ENCODE measurements at regions not wholly inside any gene's neighbourhood (a gene's known extent, or its start where the extent isn't known, plus 50 kb on each side); places are given as distances from the start of the nearest gene placed in this dataset.

- Mint-ChIP-seq H3K4me1 (ENCODE audit: low read depth, unreplicated experiment) (no peaks in the 10 kb centered on the region), H3K27ac (ENCODE audit: unreplicated experiment) (no peak overlapping the region), H3K9me3 (ENCODE audit: unreplicated experiment) (no peaks in the 10 kb centered on the region), H3K36me3 (ENCODE audit: insufficient read depth, unreplicated experiment) (no peaks in the 10 kb centered on the region), H3K4me3 (ENCODE audit: unreplicated experiment) (no peak overlapping the region), H3K27me3 (ENCODE audit: insufficient read depth, unreplicated experiment) (no peaks in the 10 kb centered on the region)
- CTCF ChIA-PET, result no interaction called here
- no TSS peak for BruUV-seq (replicated peaks)
- intact Hi-C loops (cut with micrococcal nuclease; ENCODE audit: unreplicated experiment), result no loop called here
- TF ChIP-seq CTCF (IDR thresholded peaks at IDR 0.05; ENCODE audit: insufficient read depth in 1 of 2, low read depth in 1 of 2, low read length in 1 of 2, severe bottlenecking in 1 of 2, unreplicated experiment in 1 of 2), result no peak
- Histone ChIP-seq H3K9me3 (peaks cover 8% of the 10 kb centered on the region; the same call in 1 of the 2 replicates), H3K4me1 (no peaks in the 10 kb centered on the region), H3K4me3 (ENCODE audit: low read depth, low read length) (no peak overlapping the region), H3K36me3 (ENCODE audit: control insufficient read depth, insufficient read depth, low read length) (no peaks in the 10 kb centered on the region), H3K27me3 (replicated peaks; ENCODE audit: control insufficient read depth, insufficient read depth, low read length) (no peaks in the 10 kb centered on the region)
- DNase-seq, result no peak
- POLR2A ChIA-PET, result no interaction called here
Measured at GRCh38 chr6:138716013-138716412, 57.6 kb upstream of the CCDC28A start.

- Mint-ChIP-seq H3K27me3 (ENCODE audit: insufficient read depth, unreplicated experiment) (no peaks in the 10 kb centered on the region), H3K27ac (ENCODE audit: unreplicated experiment) (no peak overlapping the region), H3K9me3 (ENCODE audit: unreplicated experiment) (no peaks in the 10 kb centered on the region), H3K4me1 (ENCODE audit: low read depth, unreplicated experiment) (no peaks in the 10 kb centered on the region), H3K4me3 (ENCODE audit: unreplicated experiment) (no peak overlapping the region), H3K36me3 (ENCODE audit: insufficient read depth, unreplicated experiment) (no peaks in the 10 kb centered on the region)
- no peak overlapping the region for H3K4me3 ChIP-seq (ENCODE audit: low read depth, low read length)
- no peaks in the 10 kb centered on the region for H3K4me1 ChIP-seq
- no peaks in the 10 kb centered on the region for H3K36me3 ChIP-seq (ENCODE audit: control insufficient read depth, insufficient read depth, low read length)
- no TSS peak for BruUV-seq (replicated peaks)
- no peak for TF ChIP-seq CTCF (IDR thresholded peaks at IDR 0.05; ENCODE audit: insufficient read depth in 1 of 2, low read depth in 1 of 2, low read length in 1 of 2, severe bottlenecking in 1 of 2, unreplicated experiment in 1 of 2)
- no peak for DNase-seq
- no peaks in the 10 kb centered on the region for H3K27me3 ChIP-seq (replicated peaks; ENCODE audit: control insufficient read depth, insufficient read depth, low read length)
- intact Hi-C loops (cut with micrococcal nuclease; ENCODE audit: unreplicated experiment), result no loop called here
- CTCF ChIA-PET, result no interaction called here
- H3K9me3 ChIP-seq, result peaks cover 8% of the 10 kb centered on the region; the same call in 1 of the 2 replicates
- POLR2A ChIA-PET, result no interaction called here
Measured at GRCh38 chr6:138716971-138717665, 56.5 kb upstream of the CCDC28A start.

- peaks cover 14% of the 10 kb centered on the region for H3K4me1 ChIP-seq
- H3K27me3 Mint-ChIP-seq (ENCODE audit: insufficient read depth, unreplicated experiment), result no peaks in the 10 kb centered on the region
- peaks cover 6% of the 10 kb centered on the region for H3K4me1 Mint-ChIP-seq (ENCODE audit: low read depth, unreplicated experiment)
- H3K4me3 Mint-ChIP-seq (ENCODE audit: unreplicated experiment), result no peak overlapping the region
- H3K27me3 ChIP-seq (replicated peaks; ENCODE audit: control insufficient read depth, insufficient read depth, low read length), result no peaks in the 10 kb centered on the region
- H3K36me3 ChIP-seq (ENCODE audit: control insufficient read depth, insufficient read depth, low read length), result no peaks in the 10 kb centered on the region
- peaks cover 5% of the 10 kb centered on the region; the same call in 1 of the 2 replicates for H3K9me3 ChIP-seq
- no peak overlapping the region for H3K4me3 ChIP-seq (ENCODE audit: low read depth, low read length)
- no peak overlapping the region for H3K27ac Mint-ChIP-seq (ENCODE audit: unreplicated experiment)
- BruUV-seq (replicated peaks), result no TSS peak
- H3K9me3 Mint-ChIP-seq (ENCODE audit: unreplicated experiment), result no peaks in the 10 kb centered on the region
- no peaks in the 10 kb centered on the region for H3K36me3 Mint-ChIP-seq (ENCODE audit: insufficient read depth, unreplicated experiment)
- DNase-seq, result no peak
- ChIA-PET CTCF (no interaction called here), POLR2A (no interaction called here)
- TF ChIP-seq CTCF (IDR thresholded peaks at IDR 0.05; ENCODE audit: insufficient read depth in 1 of 2, low read depth in 1 of 2, low read length in 1 of 2, severe bottlenecking in 1 of 2, unreplicated experiment in 1 of 2), result no peak
- intact Hi-C loops (cut with micrococcal nuclease; ENCODE audit: unreplicated experiment), result no loop called here
Measured at GRCh38 chr6:138719011-138719635, 54.4 kb upstream of the CCDC28A start.

All from Caco-2 (cell line).